Fibroblast of skin of right quadriceps (primary cell): ENCODE measurements at regions not wholly inside any gene's neighbourhood (a gene's known extent, or its start where the extent isn't known, plus 50 kb on each side); places are given as distances from the start of the nearest gene placed in this dataset.
"Not testable (repeated sequence)": the region's sequence is repeated elsewhere in the genome, so short reads cannot be mapped to it uniquely, and the experiment has no call there.

Experiments used
- DNase-seq: peaks from one replicate; pipeline ENCODE4 v3.0.0-alpha.2; 2013

- DNase-seq, result not testable (repeated sequence)
Observed at GRCh38 chr3:166975796-166976195, 404.3 kb downstream of the ZBBX start.

GRCh38 chr3:166967714-166968113 lies 412.4 kb downstream of the ZBBX start:
- not testable (repeated sequence) for DNase-seq

- DNase-seq, result no peak
Observed at GRCh38 chr3:166962911-166963310, 417.2 kb downstream of the ZBBX start.

- no peak for DNase-seq
Observed at GRCh38 chr3:166957121-166957520, 423.0 kb downstream of the ZBBX start.

- no peak for DNase-seq
Observed at GRCh38 chr3:166955201-166955939, 424.7 kb downstream of the ZBBX start.

GRCh38 chr3:166934879-166935278 lies 445.2 kb downstream of the ZBBX start:
- no peak for DNase-seq

- no peak for DNase-seq
Observed at GRCh38 chr3:166917437-166917836, 462.7 kb downstream of the ZBBX start.

- DNase-seq, result no peak
Observed at GRCh38 chr3:166902374-166902773, 477.7 kb downstream of the ZBBX start.

- DNase-seq, result peak; percentile 6
Observed at GRCh38 chr3:166900866-166901577, 479.1 kb downstream of the ZBBX start.

GRCh38 chr3:166897811-166898210 lies 482.3 kb downstream of the ZBBX start:
- DNase-seq, result no peak

- DNase-seq, result no peak
Observed at GRCh38 chr3:166889241-166889640, 490.9 kb downstream of the ZBBX start.

- DNase-seq, result no peak
Observed at GRCh38 chr3:166879661-166880060, 500.4 kb downstream of the ZBBX start.

- no peak for DNase-seq
Observed at GRCh38 chr3:166877971-166878370, 502.1 kb downstream of the ZBBX start.

GRCh38 chr3:166864473-166865467 lies 515.3 kb downstream of the ZBBX start:
- no peak for DNase-seq

- no peak for DNase-seq
Observed at GRCh38 chr3:166860217-166860616, 519.9 kb downstream of the ZBBX start.

GRCh38 chr3:166844329-166844728 lies 535.8 kb downstream of the ZBBX start:
- no peak for DNase-seq

GRCh38 chr3:166842784-166843183 lies 537.3 kb downstream of the ZBBX start:
- not testable (repeated sequence) for DNase-seq

- no peak for DNase-seq
Observed at GRCh38 chr3:166837535-166837934, 542.6 kb downstream of the ZBBX start.

- peak; percentile 2 for DNase-seq
Observed at GRCh38 chr3:166836836-166837235, 543.3 kb downstream of the ZBBX start.

GRCh38 chr3:166829896-166830295 lies 550.2 kb downstream of the ZBBX start:
- peak; percentile 20 for DNase-seq

- no peak for DNase-seq
Observed at GRCh38 chr3:166818464-166818863, 561.6 kb downstream of the ZBBX start.

GRCh38 chr3:166817269-166817668 lies 562.8 kb downstream of the ZBBX start:
- DNase-seq, result not testable (repeated sequence)
